ENCODE measurements at regions not wholly inside any gene's neighbourhood (a gene's known extent, or its start where the extent isn't known, plus 50 kb on each side); places are given as distances from the start of the nearest gene placed in this dataset.

- no peak overlapping the region for H3K4me3 ChIP-seq (ENCODE audit: low read depth, low read length)
- DNase-seq (ENCODE audit: low read depth) = no peak
- TF ChIP-seq CTCF (IDR thresholded peaks at IDR 0.05; ENCODE audit: insufficient read depth, low read length) = no peak
Observed at GRCh38 chr16:85391769-85392583, 221.1 kb upstream of the GSE1 start.

- TF ChIP-seq CTCF (IDR thresholded peaks at IDR 0.05; ENCODE audit: insufficient read depth, low read length) = no peak
- no peak overlapping the region for H3K4me3 ChIP-seq (ENCODE audit: low read depth, low read length)
- no peak for DNase-seq (ENCODE audit: low read depth)
Observed at GRCh38 chr16:85392756-85393673, 220.1 kb upstream of the GSE1 start.

GRCh38 chr16:85393674-85394451 lies 219.3 kb upstream of the GSE1 start:
- no peak overlapping the region for H3K4me3 ChIP-seq (ENCODE audit: low read depth, low read length)
- peak; percentile 68 for TF ChIP-seq CTCF (IDR thresholded peaks at IDR 0.05; ENCODE audit: insufficient read depth, low read length)
- peak; percentile 32 for DNase-seq (ENCODE audit: low read depth)

GRCh38 chr16:85394456-85395206 lies 218.5 kb upstream of the GSE1 start:
- no peak for TF ChIP-seq CTCF (IDR thresholded peaks at IDR 0.05; ENCODE audit: insufficient read depth, low read length)
- no peak overlapping the region for H3K4me3 ChIP-seq (ENCODE audit: low read depth, low read length)
- DNase-seq (ENCODE audit: low read depth) = no peak

GRCh38 chr16:85395207-85395912 lies 217.8 kb upstream of the GSE1 start:
- peak; percentile 98 for DNase-seq (ENCODE audit: low read depth)
- TF ChIP-seq CTCF (IDR thresholded peaks at IDR 0.05; ENCODE audit: insufficient read depth, low read length) = no peak
- H3K4me3 ChIP-seq (ENCODE audit: low read depth, low read length) = no peak overlapping the region

Data from fibroblast of the aortic adventitia (primary cell).